ENCODE measurements at regions not wholly inside any gene's neighbourhood (a gene's known extent, or its start where the extent isn't known, plus 50 kb on each side); places are given as distances from the start of the nearest gene placed in this dataset.

DNA sequence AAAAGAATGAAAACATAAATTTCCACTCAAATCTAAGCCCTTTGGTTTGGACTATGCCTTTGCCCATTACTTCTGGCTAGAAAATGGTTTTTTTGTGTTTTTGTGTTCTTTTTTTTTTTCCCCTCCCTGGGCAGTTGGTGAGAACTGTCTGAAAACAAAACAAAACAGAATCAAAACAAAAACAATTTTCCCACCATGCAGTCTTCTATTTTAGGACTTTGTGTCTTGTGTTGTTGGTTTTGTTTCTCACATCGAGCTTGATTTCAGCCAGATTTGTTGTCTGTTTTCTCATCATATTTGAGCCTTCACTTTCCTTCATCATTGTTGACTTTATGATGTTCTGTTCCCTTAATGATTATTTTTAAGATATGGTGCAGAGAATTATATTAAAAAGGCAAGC, 206.3 kb downstream of the MACC1 start:
- TF ChIP-seq EZH2 (IDR thresholded peaks at IDR 0.05; ENCODE audit: borderline replicate concordance, low read depth, low read length, poor library complexity, severe bottlenecking) = no peak
- TF ChIP-seq, protein P1, sequence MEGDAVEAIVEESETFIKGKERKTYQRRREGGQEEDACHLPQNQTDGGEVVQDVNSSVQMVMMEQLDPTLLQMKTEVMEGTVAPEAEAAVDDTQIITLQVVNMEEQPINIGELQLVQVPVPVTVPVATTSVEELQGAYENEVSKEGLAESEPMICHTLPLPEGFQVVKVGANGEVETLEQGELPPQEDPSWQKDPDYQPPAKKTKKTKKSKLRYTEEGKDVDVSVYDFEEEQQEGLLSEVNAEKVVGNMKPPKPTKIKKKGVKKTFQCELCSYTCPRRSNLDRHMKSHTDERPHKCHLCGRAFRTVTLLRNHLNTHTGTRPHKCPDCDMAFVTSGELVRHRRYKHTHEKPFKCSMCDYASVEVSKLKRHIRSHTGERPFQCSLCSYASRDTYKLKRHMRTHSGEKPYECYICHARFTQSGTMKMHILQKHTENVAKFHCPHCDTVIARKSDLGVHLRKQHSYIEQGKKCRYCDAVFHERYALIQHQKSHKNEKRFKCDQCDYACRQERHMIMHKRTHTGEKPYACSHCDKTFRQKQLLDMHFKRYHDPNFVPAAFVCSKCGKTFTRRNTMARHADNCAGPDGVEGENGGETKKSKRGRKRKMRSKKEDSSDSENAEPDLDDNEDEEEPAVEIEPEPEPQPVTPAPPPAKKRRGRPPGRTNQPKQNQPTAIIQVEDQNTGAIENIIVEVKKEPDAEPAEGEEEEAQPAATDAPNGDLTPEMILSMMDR (conservative IDR thresholded peaks at IDR 0.05; ENCODE audit: low read depth, low read length) = no peak
